GM12874 (cell line): ENCODE measurements at regions not wholly inside any gene's neighbourhood (a gene's known extent, or its start where the extent isn't known, plus 50 kb on each side); places are given as distances from the start of the nearest gene placed in this dataset.

Source experiments
- CTCF ChIP-seq: IDR thresholded peaks from 2 replicates; pipeline ENCODE4 v1.5.1; 2011; ENCODE audit warnings: low read depth, mild to moderate bottlenecking, control low read depth, low read length, moderate library complexity; ENCODE audit not compliant: insufficient read depth

- TF ChIP-seq CTCF = no peak
These were observed 346.3 kb downstream of the SATB2 start for GRCh38 chr2:199111458-199111857.

- no peak for TF ChIP-seq CTCF
These were observed 349.7 kb downstream of the SATB2 start for GRCh38 chr2:199108056-199108455.

GRCh38 chr2:199105826-199106225 is 351.9 kb downstream of the SATB2 start:
- no peak for TF ChIP-seq CTCF

GRCh38 chr2:199101487-199101886 is 356.3 kb downstream of the SATB2 start:
- no peak for TF ChIP-seq CTCF

GRCh38 chr2:199100326-199101110 is 357.2 kb downstream of the SATB2 start:
- no peak for TF ChIP-seq CTCF

- TF ChIP-seq CTCF = no peak
These were observed 365.3 kb downstream of the SATB2 start for GRCh38 chr2:199092419-199092818.

GRCh38 chr2:199085261-199085660 is 372.5 kb downstream of the SATB2 start:
- TF ChIP-seq CTCF = no peak
